ENCODE measurements at regions not wholly inside any gene's neighbourhood (a gene's known extent, or its start where the extent isn't known, plus 50 kb on each side); places are given as distances from the start of the nearest gene placed in this dataset.

GRCh38 chr18:75527848-75528685, 100.6 kb upstream of the SMIM21 start:
- Histone ChIP-seq H3K27ac (no peak overlapping the region), H3K9me3 (no peaks in the 10 kb centered on the region), H3K27me3 (no peaks in the 10 kb centered on the region), H3K4me3 (no peak overlapping the region), H3K4me1 (no peaks in the 10 kb centered on the region), H3K36me3 (no peaks in the 10 kb centered on the region)
- intact Hi-C loops (cut with DNase I): no loop called here
- TF ChIP-seq CTCF (IDR thresholded peaks at IDR 0.05) (no peak), POLR2AphosphoS5 (IDR thresholded peaks at IDR 0.05; ENCODE audit: insufficient read depth in 1 of 2, low read depth in 1 of 2) (no peak), POLR2A (IDR thresholded peaks at IDR 0.05) (no peak)
- DNase-seq (ENCODE audit: extremely low spot score in 2 of 2): no peak

GRCh38 chr18:75526038-75526437, 98.5 kb upstream of the SMIM21 start:
- intact Hi-C loops (cut with DNase I): no loop called here
- H3K27me3 ChIP-seq: no peaks in the 10 kb centered on the region
- no peak for TF ChIP-seq CTCF (IDR thresholded peaks at IDR 0.05)
- TF ChIP-seq POLR2A (IDR thresholded peaks at IDR 0.05): no peak
- TF ChIP-seq POLR2AphosphoS5 (IDR thresholded peaks at IDR 0.05; ENCODE audit: insufficient read depth in 1 of 2, low read depth in 1 of 2): no peak
- no peaks in the 10 kb centered on the region for H3K36me3 ChIP-seq
- no peaks in the 10 kb centered on the region for H3K9me3 ChIP-seq
- no peaks in the 10 kb centered on the region for H3K4me1 ChIP-seq
- H3K27ac ChIP-seq: no peak overlapping the region
- no peak for DNase-seq (ENCODE audit: extremely low spot score in 2 of 2)
- H3K4me3 ChIP-seq: no peak overlapping the region

- TF ChIP-seq POLR2AphosphoS5 (IDR thresholded peaks at IDR 0.05; ENCODE audit: insufficient read depth in 1 of 2, low read depth in 1 of 2) (no peak), CTCF (IDR thresholded peaks at IDR 0.05) (no peak), POLR2A (IDR thresholded peaks at IDR 0.05) (no peak)
- Histone ChIP-seq H3K4me3 (no peak overlapping the region), H3K27ac (no peak overlapping the region), H3K36me3 (no peaks in the 10 kb centered on the region), H3K4me1 (no peaks in the 10 kb centered on the region), H3K27me3 (no peaks in the 10 kb centered on the region), H3K9me3 (no peaks in the 10 kb centered on the region)
- intact Hi-C loops (cut with DNase I): no loop called here
- no peak for DNase-seq (ENCODE audit: extremely low spot score in 2 of 2)
Measured at GRCh38 chr18:75525331-75525730, 97.8 kb upstream of the SMIM21 start.

- Histone ChIP-seq H3K4me3 (no peak overlapping the region), H3K27ac (no peak overlapping the region), H3K27me3 (no peaks in the 10 kb centered on the region), H3K9me3 (no peaks in the 10 kb centered on the region), H3K4me1 (no peaks in the 10 kb centered on the region), H3K36me3 (no peaks in the 10 kb centered on the region)
- TF ChIP-seq POLR2AphosphoS5 (IDR thresholded peaks at IDR 0.05; ENCODE audit: insufficient read depth in 1 of 2, low read depth in 1 of 2) (no peak), CTCF (IDR thresholded peaks at IDR 0.05) (no peak), POLR2A (IDR thresholded peaks at IDR 0.05) (no peak)
- no peak for DNase-seq (ENCODE audit: extremely low spot score in 2 of 2)
- intact Hi-C loops (cut with DNase I): no loop called here
Measured at GRCh38 chr18:75524841-75525240, 97.3 kb upstream of the SMIM21 start.

GRCh38 chr18:75524181-75524580, 96.7 kb upstream of the SMIM21 start:
- H3K4me3 ChIP-seq: no peak overlapping the region

More at GRCh38 chr18:75524181-75524580, 96.7 kb upstream of the SMIM21 start:
- H3K36me3 ChIP-seq: no peaks in the 10 kb centered on the region
- H3K27me3 ChIP-seq: no peaks in the 10 kb centered on the region
- H3K27ac ChIP-seq: no peak overlapping the region
- no peak for TF ChIP-seq POLR2A (IDR thresholded peaks at IDR 0.05)
- no peak for TF ChIP-seq CTCF (IDR thresholded peaks at IDR 0.05)
- no peaks in the 10 kb centered on the region for H3K4me1 ChIP-seq
- DNase-seq (ENCODE audit: extremely low spot score in 2 of 2): no peak
- intact Hi-C loops (cut with DNase I): no loop called here
- no peaks in the 10 kb centered on the region for H3K9me3 ChIP-seq
